HG02885 (cell line): ENCODE measurements at regions not wholly inside any gene's neighbourhood (a gene's known extent, or its start where the extent isn't known, plus 50 kb on each side); places are given as distances from the start of the nearest gene placed in this dataset.
"Not testable (repeated sequence)": the region's sequence is repeated elsewhere in the genome, so short reads cannot be mapped to it uniquely, and the experiment has no call there.

Experiments used
- ATAC-seq: cut with Tn5 transposase; IDR thresholded peaks from one replicate; pipeline ENCODE4 v1.9.1; 2021; ENCODE audit warnings: mild to moderate bottlenecking; ENCODE audit not compliant: unreplicated experiment, poor library complexity

DNA sequence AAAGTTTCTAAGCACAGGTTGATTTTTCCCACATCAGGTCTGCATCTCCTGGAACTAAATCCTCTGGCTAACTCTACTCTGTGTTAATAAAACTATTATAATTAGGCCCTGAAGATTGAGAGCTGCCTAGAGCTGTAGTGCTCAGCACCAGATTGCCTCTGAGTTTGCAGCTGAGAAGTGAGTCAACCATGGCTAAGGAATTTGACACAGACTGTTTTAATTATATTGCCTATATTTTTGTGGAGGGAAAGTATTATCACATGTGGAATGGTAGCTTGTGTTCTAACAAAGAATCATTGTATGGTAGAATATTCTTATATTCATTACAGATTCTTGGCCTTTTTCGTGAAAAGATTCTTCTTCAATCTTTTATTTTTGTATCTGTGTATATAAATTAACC, 1907.6 kb upstream of the TENM3 start:
- no peak for ATAC-seq

DNA sequence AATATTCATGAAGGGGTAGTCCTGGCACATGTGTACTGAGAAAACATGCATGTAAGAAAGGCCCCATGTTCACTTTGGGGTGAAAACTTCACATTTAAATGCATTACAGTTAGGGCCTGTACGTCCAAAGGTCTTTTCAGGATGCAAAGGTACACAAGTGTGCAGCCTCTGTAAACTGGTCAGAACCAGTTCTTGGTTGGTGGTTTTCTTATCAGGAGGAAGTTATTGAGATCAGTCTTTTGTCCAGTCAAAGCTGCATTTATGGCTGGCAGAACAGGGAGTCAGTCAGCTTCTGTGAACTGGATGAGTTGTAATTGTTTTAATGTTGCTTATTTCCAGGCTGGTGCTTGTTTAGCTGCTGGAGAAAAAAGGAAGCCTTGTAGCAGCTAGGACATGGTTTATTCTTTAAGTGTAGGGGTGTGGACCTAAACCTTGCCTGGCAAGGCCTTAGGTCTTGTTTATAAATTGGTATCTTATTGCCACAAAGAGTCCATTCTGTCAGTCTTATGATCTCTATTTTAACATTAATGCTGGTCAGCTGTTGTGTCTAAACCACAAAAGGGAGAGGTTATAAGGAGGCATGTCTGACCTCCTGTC, 1906.6 kb upstream of the TENM3 start:
- no peak for ATAC-seq

DNA sequence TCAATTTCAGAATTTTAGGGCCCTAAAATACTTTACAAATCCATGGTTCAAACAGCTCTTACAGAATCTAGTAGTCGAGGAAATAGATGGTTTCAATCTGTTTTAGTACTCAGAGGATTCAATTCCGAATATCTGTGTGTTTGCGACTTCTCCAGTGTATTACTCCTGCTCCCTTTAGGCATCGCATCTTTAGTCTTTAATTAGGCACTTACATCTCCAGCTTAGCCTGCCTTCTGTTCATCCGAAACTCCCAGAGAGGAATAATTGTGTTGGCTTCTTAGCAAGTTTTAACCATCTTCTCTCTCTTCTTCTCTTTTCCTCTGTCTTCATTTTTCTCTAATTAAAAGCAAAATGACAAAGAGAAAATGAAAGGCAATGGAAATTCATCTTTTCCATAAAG, 1901.3 kb upstream of the TENM3 start:
- ATAC-seq, result no peak

DNA sequence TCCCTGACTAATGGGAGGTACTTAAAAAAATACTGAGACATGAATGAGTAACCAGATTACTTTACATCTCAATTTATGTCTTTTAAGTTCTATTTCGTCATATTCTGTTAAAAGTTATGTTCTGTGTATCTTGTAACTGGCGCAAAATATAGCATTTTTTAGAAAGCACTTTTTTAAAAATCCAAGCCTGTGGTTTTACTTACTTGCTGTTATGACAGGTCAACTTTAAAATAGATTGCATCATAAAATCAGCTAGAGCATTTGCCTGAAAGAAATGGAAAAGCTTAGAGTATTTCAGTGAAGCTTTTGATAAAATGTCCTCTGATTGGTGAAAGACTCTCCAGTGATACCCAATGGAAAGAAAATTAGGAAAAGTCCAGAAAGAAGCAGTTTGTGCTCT, 1892.3 kb upstream of the TENM3 start:
- ATAC-seq, result no peak

DNA sequence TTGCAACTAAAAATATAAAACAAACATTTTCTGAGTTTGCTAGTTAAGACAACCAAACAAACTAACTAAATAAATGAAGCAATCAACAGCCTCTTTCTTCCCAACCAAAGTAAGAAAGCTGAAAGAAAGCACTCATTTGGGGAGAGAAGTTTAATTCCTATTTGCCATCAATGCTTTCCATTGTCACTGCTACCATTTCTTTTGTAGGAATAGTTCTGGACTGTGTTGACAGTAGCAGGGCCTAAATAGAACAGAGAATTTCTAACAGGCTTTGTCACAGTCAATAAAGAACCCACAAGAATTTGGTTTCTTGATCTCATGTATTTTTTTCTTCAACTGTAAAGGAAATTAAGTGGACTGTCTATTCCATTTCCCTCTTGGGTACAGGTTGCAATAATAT, 1886.4 kb upstream of the TENM3 start:
- ATAC-seq, result no peak

DNA sequence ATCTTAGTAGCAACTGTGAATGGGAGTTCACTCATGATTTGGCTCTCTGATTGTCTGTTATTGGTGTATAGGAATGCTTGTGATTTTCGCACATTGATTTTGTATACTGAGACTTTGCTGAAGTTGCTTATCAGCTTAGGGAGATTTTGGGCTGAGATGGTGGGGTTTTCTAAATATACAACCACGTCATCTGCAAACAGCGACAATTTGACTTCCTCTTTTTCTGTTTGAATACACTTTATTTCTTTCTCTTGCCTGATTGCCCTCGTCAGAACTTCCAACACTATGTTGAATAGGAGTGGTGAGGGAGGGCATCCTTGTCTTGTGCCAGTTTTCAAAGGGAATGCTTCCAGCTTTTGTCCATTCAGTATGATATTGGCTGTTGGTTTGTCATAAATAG, 1883.1 kb upstream of the TENM3 start:
- not testable (repeated sequence) for ATAC-seq

DNA sequence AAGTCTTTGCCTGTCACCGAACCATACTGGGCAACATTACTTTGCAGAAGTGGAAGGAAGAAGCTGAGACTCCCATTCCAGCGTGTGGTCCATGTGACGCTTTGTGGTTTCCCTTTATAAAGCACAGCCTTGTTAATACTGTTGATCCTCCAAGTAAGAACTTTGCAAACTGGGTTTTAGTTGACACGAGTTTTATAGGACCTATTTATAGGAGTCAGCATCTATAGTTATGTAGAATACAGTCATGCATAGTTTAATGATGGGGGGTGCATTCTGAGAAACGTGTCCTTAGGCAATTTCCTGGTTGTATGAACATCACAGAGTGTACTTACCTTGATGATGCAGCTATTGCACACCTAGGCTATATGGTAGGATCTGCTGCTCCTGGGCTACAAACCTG, 1879.4 kb upstream of the TENM3 start:
- ATAC-seq, result no peak

DNA sequence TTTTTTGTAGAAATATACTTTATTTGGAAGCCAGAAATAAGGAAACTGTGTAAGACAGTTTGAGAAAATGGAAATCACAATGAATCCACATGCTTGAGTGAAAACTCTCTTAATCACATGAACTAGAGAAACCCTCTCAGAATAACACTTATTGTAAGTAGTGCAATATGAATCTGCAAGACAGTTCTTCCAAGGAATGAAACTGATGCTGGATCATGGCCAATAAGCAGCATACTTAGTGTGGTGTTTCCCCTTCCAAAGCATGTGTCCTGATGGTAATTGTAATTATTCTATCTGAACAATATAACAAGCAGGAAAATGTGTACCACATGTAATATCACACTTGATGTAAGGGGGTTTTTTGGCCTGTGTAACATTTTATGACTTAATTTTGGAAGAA, 1870.5 kb upstream of the TENM3 start:
- no peak for ATAC-seq

DNA sequence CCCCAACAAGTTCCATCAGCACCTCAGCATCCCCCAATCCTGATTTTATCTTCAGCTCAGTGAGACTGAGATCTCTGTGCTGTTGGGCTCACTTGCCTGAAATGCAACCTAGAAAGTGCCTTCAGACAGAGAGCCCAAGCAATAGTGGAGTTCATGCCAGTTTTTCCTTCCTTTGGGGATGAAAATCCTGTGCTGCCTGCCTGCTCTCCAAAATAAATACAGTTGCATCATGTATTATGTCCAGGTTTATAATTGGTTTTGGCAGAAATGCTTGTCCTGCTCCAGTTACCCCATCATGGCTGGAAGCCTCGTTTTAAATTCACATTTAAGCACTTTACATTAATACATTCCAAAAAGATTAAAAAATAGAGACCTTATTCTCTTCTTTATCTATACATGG, 1865.5 kb upstream of the TENM3 start:
- ATAC-seq, result no peak

DNA sequence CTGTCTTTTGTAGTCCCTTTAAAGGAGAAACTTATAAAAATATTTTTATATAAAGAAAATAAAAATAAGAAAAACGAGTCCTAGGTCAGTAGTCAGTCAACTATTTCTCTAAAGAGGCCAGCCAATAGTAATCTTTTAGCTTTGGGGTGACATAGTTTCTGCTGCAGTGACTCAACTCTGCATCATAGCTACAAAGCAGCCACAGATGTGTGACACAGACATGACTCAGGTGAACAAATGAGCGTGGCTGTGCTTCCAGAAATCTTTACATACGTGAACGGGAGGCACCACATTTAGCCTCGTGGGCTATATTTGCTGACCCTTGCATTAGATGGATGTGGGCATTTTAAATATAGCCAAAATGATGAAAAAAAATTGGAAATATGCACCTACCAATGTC, 1862.5 kb upstream of the TENM3 start:
- ATAC-seq, result no peak

DNA sequence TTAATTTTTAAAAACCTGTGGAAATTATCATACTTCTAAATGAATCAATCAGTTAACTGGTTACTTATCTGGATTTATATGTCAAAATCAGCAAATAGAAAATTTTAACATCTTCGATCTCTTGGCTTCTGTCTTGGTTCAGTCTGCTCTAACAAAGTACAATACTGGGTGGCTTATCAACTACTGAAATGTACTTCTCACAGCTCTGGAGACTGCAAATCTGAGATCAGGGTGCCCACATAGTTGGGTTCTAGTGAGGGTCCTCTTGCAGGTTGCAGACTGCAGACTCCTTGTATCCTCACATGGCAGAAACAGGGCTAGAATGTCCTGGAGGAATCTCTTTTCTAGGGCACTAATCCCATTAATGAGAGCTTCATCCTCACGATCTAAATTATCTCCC, 1851.6 kb upstream of the TENM3 start:
- no peak for ATAC-seq

DNA sequence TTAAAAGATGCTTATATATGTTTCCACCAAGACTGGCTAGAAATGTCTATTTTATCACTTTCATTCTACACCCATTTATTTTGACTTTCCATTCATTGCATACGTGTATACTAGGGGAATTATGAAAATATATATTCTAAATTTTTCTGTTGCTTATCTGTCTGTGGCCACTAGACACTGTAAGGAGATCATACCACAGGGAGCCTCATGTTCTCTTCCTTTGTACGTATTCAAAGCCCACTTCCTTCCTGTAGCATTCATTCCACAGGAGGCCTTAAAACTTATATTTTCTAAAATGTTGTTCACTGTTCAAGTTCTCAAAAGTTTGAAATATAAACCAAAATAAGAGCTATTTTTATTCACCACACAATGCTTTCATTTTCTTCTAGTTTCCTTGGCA, 1848.9 kb upstream of the TENM3 start:
- ATAC-seq, result no peak

DNA sequence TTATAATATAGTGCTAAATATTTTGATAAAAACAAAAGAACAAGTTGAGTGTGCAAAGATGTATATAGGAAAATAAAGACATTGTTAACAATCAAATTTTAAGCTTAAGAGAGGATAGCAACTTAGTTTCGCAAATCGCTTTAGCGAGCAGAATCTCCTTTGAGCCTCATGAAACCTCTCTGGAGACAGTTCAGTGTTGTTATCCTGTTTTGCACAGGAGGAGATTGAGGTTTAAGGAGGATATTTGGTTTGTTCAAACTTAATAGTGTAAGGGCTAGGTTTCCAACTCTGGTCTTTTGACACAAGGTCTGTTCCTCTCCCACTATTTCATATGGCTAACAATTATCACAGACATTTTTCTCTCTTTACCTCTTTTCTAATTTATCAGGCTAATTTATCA, 1848.5 kb upstream of the TENM3 start:
- ATAC-seq, result no peak

DNA sequence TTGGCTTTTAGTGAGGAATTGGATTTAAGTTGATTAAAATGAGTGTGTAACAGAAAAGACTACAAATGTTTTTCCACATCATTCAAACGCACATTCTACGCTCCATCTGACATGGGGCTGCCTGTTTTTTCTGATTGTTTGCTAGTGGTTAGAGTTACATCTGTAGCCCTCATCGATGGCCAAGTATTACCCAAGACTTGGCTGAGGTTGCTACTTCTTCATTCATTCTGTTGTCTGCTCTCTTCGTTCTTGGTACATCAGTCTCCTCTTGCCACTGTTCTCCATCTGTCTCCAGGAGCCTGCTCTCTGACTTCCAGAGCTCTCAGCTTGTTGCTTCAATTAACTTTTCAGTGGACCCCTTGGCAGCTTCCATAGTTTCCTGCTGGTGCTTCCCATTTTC, 1844.6 kb upstream of the TENM3 start:
- ATAC-seq, result no peak

DNA sequence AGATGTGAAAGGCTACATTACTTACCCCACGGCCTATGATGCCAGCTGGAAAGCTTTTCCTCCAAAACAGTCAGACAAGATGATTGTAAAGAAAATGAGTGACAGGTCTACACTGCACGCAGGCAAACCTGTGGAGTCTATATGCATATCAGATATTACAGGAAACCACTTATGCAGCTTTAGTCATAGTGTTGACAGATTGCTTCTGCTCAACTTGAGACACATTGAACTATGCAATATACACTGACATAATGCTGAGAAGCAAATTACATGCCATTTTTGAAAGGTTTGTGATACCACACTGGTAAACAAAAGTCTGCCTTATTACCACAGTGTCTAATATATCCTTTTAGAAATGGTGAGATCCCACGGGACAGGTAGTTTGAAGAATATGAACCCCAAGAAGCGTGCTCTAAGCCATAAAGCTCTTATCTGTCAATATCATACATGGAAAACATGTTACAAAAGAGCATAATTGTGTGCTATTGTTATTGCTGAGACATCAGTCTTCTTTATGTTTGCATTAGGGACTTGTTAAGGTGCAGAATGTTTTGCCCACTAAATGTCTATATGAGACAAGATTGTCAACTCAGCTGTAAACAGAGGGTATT, 1835.8 kb upstream of the TENM3 start:
- ATAC-seq, result no peak

DNA sequence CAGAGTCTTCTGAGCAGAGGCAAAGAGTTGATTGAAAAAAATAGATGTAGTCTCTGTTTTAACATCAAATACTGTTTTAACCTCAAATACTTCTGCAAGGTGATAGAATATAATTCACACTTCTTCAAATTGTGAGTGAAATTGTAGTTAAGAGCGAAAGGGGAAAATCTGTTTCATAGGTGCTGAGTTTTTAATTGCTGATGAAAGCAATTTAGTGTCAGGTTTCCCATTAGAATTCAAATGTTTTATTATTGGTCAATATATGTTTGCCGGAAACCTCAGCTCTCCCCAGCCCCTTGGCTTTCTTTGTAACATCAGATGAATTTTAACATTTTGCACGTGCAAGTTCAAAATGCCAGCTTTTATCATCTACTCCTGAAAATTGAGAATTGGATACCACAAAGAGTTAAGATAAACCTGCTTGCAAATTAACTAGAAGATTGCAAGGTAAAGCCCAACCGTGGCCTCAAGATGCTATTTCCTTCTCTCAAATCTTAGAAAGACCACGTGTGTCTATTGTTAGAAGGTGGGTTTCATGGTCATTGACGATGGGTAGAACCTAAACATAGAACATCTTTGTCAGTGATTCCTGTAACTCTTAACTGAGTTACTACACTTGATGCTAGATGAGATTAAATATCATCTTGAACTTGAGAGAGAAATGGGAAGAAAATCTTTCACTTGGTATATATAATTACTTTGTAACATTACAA, 1824.2 kb upstream of the TENM3 start:
- no peak for ATAC-seq

DNA sequence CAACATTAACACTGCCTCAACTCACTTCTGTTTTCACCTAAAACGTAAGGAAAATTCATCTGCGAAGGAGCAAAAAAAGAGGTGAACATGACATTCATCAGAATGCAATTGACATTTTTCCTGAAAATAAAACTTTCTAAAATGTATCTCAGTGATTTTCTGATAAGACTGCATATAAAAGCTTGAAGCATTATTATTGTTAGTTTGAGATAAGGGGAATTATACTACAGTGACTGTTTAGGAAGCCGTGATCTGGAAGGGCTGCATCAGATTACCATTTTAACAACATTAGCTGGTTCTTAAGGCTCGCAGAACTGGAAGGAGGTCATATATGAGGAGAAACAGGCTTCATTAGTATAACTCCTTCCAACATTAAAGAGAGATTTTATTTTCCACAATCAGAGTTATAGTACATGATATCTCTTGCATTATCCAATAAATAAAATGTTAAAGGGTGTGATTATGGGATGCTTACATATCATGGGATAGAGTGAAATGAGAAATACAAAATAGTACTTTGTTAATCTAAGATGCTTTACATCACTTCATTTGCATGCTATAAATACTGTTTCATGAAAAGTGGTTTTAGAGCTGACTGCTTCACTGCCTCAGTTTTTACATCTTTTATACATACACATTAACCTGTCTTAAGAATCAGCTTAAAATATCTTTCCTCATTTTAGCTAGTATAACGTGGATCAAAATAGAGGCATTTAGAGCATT, 1820.1 kb upstream of the TENM3 start:
- ATAC-seq, result no peak

DNA sequence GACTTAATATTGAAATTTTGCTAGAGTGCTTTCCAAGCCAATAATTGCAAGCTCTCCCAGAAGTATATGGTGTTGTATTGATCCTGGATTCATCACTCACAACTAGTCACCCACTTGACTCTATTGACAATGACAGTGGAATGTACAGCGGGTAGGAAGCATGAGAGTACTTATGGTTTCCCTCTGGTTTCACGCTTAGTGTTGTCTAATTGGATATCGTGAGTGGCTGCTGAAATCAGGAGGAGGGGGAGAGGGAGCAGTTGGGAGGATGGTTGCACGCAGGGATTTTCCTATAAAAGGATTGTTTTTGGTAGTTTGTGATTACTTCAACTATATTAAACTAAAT, 1819.5 kb upstream of the TENM3 start:
- no peak for ATAC-seq

DNA sequence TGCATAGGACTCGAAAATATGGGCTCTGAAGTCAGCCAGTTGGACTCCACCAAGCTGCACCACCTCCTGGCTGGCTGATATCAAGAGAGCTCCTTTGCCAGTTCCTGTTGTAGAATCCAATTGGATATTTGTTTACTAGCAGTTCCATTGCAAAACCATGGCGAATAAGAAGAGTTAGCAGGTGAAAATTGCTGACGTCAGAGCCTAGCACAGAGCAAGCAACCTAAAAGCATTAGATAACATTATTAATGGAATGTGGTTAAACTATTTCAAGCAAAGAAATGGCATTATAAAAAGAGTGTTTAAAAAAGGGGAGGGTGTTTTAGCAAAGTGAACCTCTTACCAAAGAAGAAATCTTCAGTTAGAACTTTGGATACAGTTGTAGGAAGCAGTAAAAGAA, 1816.3 kb upstream of the TENM3 start:
- no peak for ATAC-seq

DNA sequence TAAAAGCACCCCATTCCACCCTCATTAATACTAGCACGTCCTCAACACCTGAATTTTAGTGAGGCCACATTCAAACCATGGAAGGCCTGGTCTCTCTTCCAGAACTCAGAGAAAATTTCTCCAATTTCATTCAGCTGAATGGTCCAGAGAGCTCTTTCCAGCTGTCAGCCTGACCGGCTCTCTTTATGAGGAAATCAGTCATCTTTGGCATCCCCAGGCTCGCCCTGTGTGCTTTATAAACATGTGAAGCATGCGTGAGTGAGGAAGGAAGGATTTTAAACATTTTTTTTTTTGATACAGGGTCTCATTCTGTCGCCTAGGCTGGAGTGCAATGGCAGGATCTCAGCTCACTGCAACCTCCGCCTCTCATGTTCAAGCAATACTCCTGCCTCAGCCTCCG, 1812.9 kb upstream of the TENM3 start:
- ATAC-seq, result no peak

DNA sequence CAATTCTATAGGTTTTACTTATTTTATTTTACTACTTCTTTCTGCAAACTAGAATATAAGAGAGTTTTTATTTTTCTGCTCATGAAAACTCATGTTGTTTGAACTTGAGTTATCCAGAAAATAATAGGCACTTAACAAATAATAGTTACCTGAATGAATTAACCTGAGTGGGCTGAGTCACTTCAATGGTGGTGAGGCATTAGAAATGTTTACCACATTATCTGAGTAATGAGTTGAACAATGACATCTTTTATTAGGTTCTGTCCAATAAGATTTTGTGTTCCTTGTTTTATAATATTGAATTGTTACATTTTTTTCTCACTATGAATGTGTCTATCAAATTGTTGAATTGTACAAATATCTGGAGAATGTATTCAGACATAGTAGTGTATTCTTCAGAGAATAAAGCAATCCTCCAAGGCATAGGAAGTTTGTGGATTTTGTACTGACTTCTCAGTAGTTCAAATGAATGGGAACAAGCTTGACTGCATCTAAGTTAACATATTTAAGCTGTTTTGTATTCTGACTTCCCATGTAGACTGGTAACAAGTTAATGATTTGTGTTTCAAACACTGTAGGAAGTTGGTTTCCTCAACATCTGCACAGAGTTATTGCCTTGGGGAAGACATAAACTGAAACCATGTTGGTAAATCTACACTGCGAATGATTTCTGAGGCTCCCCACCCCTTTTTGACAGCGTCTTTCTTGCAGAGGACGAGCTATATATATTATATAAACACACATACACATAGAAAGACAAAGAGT, 1808.9 kb upstream of the TENM3 start:
- ATAC-seq, result no peak
